Skeletal muscle satellite cell (primary cell): ENCODE measurements at regions not wholly inside any gene's neighbourhood (a gene's known extent, or its start where the extent isn't known, plus 50 kb on each side); places are given as distances from the start of the nearest gene placed in this dataset.

Experiments used
- H3K27me3 ChIP-seq: 2 replicates; pipeline ENCODE4 v1.7.0; 2013; ENCODE audit warnings: low read length; ENCODE audit not compliant: control insufficient read depth, insufficient read depth
- H3K36me3 ChIP-seq: 2 replicates; pipeline ENCODE4 v1.7.0; 2013; ENCODE audit warnings: mild to moderate bottlenecking, control low read depth, low read length; ENCODE audit not compliant: insufficient read depth
- H3K4me1 ChIP-seq: 2 replicates; pipeline ENCODE4 v1.7.0; 2013; ENCODE audit warnings: low read length; ENCODE audit not compliant: control insufficient read depth, insufficient read depth
- H3K4me2 ChIP-seq: 2 replicates; pipeline ENCODE4 v1.7.0; 2013; ENCODE audit warnings: mild to moderate bottlenecking, low read length
- H3K4me3 ChIP-seq: 2 replicates; pipeline ENCODE4 v1.7.0; 2013; ENCODE audit warnings: low read length
- H3K9ac ChIP-seq: 2 replicates; pipeline ENCODE4 v1.7.0; 2013; ENCODE audit warnings: mild to moderate bottlenecking, low read depth, low read length, moderate library complexity
- H3K9me3 ChIP-seq: replicated peaks from 2 replicates; pipeline ENCODE4 v1.7.0; 2013; ENCODE audit warnings: mild to moderate bottlenecking, control low read depth, low read length

DNA sequence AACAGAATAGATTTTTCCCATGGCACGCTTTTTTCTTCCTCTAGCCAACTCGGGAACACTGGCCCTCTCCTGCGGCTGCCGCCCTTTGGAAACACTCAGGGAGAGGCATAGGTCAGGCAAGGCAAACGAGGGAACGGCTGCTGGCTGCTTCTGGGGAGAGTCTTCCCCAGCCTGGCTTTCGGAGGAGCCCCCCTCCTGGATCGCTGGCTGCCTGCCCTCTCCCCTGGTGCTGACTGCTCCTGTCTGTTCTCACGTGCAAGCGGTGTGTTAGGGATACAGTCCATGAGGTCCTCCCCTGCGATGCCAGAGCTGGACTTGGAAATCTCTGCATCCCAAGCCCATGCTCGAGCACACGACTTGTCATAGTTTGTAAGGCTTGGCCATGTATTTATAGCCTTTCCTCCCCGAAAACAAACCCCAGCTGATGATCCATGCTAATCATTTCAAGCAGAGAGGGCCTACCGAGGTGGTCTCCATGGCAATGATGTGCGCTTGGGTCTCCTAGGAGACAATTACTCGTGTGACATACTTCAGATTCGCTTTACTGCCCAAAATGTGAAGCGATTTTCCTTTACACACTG is 315.6 kb upstream of the ATP10A start:
- Histone ChIP-seq H3K4me2 (no peak overlapping the region), H3K36me3 (no peaks in the 10 kb centered on the region), H3K9me3 (no peaks in the 10 kb centered on the region), H3K9ac (no peak overlapping the region), H3K4me3 (no peak overlapping the region), H3K4me1 (no peaks in the 10 kb centered on the region), H3K27me3 (no peaks in the 10 kb centered on the region)

- Histone ChIP-seq H3K9me3 (no peaks in the 10 kb centered on the region), H3K4me2 (no peak overlapping the region), H3K36me3 (no peaks in the 10 kb centered on the region), H3K9ac (no peak overlapping the region), H3K4me3 (no peak overlapping the region), H3K4me1 (no peaks in the 10 kb centered on the region), H3K27me3 (no peaks in the 10 kb centered on the region)
Measured at GRCh38 chr15:26177816-26178215, 314.7 kb upstream of the ATP10A start.

GRCh38 chr15:26176831-26177230 is 313.7 kb upstream of the ATP10A start:
- Histone ChIP-seq H3K9ac (no peak overlapping the region), H3K4me2 (no peak overlapping the region), H3K4me1 (no peaks in the 10 kb centered on the region), H3K27me3 (no peaks in the 10 kb centered on the region), H3K36me3 (no peaks in the 10 kb centered on the region), H3K9me3 (no peaks in the 10 kb centered on the region), H3K4me3 (no peak overlapping the region)

DNA sequence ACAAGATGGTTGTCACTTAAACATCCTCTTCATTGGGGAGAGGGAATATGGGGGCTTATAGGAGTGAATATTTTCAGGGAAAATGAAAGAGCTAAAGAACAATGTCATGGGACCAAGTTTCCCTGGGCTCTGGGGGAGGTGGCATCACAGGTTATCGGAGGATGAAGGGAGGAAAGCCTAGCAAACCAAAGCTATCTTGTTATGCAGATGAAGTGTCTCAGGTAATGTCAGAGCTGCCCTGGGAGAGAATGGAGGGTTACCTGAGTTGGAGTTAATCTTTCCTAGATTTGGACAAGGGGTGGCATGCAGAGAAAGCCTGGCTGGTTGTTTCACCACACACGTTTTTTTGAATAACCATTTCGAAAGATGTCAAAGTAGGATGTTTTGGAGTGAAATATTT is 308.1 kb upstream of the ATP10A start:
- peaks cover 3% of the 10 kb centered on the region for H3K9me3 ChIP-seq
- no peak overlapping the region for H3K4me3 ChIP-seq
- H3K27me3 ChIP-seq: no peaks in the 10 kb centered on the region
- no peaks in the 10 kb centered on the region for H3K4me1 ChIP-seq
- H3K36me3 ChIP-seq: no peaks in the 10 kb centered on the region
- H3K4me2 ChIP-seq: no peak overlapping the region
- H3K9ac ChIP-seq: no peak overlapping the region

DNA sequence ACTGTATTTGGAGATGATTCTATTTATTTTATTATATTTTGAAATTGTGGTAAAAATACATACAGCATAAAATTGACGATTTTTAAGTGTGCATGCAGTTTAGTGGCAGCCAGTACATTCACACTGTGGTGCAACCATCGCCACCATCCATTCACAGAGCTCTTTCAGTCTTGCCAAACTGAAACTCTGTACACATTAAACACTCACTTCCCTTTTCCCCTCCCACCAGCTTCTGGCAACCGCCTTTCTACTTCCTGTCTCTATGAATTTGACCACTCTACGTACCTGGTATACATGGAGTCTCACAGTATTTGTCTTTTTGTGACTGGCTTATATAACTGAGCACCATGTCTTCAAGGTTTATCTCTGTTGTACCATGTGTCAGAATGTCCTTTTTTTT is 303.3 kb upstream of the ATP10A start:
- Histone ChIP-seq H3K36me3 (no peaks in the 10 kb centered on the region), H3K4me3 (no peak overlapping the region), H3K9ac (no peak overlapping the region), H3K4me2 (no peak overlapping the region), H3K4me1 (no peaks in the 10 kb centered on the region), H3K9me3 (peaks cover 3% of the 10 kb centered on the region), H3K27me3 (no peaks in the 10 kb centered on the region)

DNA sequence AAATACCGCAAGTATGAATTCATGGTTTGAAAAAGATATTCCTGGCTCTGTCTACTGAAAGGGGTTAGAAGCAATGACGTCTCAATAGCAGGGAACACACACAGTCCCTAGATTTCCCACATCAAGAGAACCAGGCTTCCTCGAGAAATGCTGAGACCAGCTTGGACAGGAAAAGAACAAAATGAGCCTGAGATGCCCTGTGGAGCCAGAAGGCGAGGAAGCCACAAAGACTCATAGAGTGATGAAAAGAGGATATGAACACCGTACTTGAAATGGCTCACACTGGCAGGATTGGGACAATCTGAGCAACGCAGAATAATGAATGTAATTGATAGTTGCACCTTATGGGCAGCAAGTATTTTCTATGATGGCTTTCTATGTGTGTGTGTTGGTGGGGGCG is 302.4 kb upstream of the ATP10A start:
- Histone ChIP-seq H3K27me3 (no peaks in the 10 kb centered on the region), H3K36me3 (no peaks in the 10 kb centered on the region), H3K4me3 (no peak overlapping the region), H3K9me3 (peaks cover 3% of the 10 kb centered on the region), H3K4me1 (no peaks in the 10 kb centered on the region), H3K9ac (no peak overlapping the region), H3K4me2 (no peak overlapping the region)

DNA sequence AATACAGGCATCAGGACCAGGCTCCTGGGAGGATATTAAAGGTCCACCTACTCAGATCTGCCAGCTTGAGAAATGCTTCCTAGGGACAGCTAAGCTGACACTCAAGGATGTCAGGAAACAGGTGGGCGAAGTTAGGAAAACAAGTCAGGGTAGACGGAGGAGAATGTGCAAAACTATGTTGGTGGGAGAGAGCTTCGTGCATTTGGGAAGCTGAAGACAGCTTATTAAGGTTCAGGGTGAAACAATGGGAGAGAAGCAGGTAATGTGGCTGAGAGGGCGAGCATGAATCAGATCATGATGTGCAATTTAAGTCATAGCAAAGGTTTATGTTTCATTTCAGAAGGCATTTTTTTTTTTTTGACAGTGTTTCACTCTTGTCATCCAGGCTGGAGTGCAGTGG is 297.2 kb upstream of the ATP10A start:
- H3K4me1 ChIP-seq: no peaks in the 10 kb centered on the region
- no peaks in the 10 kb centered on the region for H3K9me3 ChIP-seq
- no peaks in the 10 kb centered on the region for H3K27me3 ChIP-seq
- no peak overlapping the region for H3K4me3 ChIP-seq
- H3K4me2 ChIP-seq: no peak overlapping the region
- H3K9ac ChIP-seq: no peak overlapping the region
- H3K36me3 ChIP-seq: no peaks in the 10 kb centered on the region

DNA sequence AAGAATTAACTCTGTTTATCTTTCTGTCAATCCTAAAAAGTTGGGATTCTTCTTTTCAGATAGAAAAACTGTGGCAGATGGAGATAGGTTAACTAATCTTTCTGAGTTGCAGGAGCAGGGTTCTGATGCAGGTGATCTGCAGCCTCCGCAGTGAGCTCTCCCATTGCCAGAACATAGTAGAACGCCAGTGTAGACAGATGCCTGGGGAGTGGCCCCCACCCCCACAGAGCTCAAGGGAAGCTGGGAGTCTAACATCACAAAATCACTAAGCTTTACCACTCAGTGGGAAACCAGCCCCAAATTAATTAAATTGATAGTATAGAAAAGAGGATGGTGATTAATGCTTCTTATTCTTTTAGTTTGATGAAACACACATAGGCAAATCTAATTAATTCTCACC is 295.0 kb upstream of the ATP10A start:
- no peaks in the 10 kb centered on the region for H3K4me1 ChIP-seq
- H3K9ac ChIP-seq: no peak overlapping the region
- H3K9me3 ChIP-seq: no peaks in the 10 kb centered on the region
- no peak overlapping the region for H3K4me3 ChIP-seq
- no peaks in the 10 kb centered on the region for H3K36me3 ChIP-seq
- H3K27me3 ChIP-seq: no peaks in the 10 kb centered on the region
- no peak overlapping the region for H3K4me2 ChIP-seq

DNA sequence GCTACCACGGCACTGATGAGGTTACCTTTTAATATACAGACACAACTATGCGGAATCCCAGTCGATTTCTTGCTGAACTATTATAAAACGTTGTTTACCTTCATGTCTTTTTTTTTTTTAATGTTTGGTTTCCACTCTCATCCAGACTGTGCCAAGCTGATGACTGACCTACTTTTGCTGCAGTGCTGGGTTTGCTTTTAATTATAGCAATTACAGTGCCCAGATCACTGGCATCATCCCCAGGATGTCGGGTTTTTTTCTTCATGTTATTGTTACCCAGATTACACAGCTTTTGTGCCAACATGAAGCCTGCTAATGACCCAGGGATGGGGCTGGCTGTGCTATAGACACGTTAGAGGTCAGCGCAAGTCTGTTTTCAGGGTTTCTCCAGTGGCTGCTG is 294.0 kb upstream of the ATP10A start:
- H3K4me3 ChIP-seq: no peak overlapping the region
- no peaks in the 10 kb centered on the region for H3K36me3 ChIP-seq
- H3K4me2 ChIP-seq: no peak overlapping the region
- H3K9ac ChIP-seq: no peak overlapping the region
- H3K4me1 ChIP-seq: no peaks in the 10 kb centered on the region
- no peaks in the 10 kb centered on the region for H3K9me3 ChIP-seq
- no peaks in the 10 kb centered on the region for H3K27me3 ChIP-seq

DNA sequence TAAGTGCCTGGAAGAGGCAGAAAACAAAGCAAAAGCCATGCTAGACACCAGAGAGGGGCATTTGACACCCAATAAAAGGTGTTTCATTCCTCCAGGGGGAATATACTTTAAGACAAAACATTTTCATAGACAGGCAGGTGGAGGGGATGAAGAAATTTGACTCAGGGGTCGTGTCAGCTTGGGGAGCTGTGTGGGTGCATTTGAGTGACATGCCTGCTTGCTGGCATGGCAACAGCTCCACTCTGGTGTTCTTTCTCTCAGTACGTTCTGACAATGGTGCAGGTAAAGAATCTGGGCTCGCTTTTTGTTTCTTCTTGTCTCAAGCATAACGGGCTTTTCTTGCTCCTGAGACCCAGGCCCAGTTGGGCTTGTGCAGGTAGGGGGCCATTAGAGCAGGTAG is 292.9 kb upstream of the ATP10A start:
- Histone ChIP-seq H3K4me2 (no peak overlapping the region), H3K27me3 (no peaks in the 10 kb centered on the region), H3K36me3 (no peaks in the 10 kb centered on the region), H3K9me3 (no peaks in the 10 kb centered on the region), H3K9ac (no peak overlapping the region), H3K4me1 (no peaks in the 10 kb centered on the region), H3K4me3 (no peak overlapping the region)

- Histone ChIP-seq H3K4me2 (no peak overlapping the region), H3K4me1 (no peaks in the 10 kb centered on the region), H3K4me3 (no peak overlapping the region), H3K9me3 (no peaks in the 10 kb centered on the region), H3K9ac (no peak overlapping the region), H3K27me3 (no peaks in the 10 kb centered on the region), H3K36me3 (no peaks in the 10 kb centered on the region)
Measured at GRCh38 chr15:26148156-26148860, 285.2 kb upstream of the ATP10A start.

DNA sequence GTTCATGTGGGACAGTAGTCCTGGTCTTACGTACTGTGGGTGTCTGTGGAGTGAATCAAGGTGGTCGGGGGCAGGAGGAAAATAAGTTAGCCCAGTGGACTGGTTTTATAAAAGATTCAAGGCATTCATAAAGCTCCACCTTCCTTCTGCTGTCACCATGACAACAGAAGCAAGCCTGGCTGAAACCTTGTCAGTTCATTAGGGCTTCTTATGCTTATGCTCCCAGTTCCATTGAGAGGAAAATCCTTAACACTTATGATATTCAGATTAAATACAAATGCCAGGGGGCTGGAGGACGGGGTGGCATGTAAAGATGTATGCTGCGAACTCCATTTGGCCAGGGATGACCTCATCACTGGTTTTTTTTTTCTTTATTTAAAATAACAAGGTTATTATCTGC is 283.1 kb upstream of the ATP10A start:
- Histone ChIP-seq H3K4me1 (no peaks in the 10 kb centered on the region), H3K36me3 (no peaks in the 10 kb centered on the region), H3K27me3 (no peaks in the 10 kb centered on the region), H3K4me2 (no peak overlapping the region), H3K9ac (no peak overlapping the region), H3K9me3 (no peaks in the 10 kb centered on the region), H3K4me3 (no peak overlapping the region)
